CD14-positive monocyte (primary cell): ENCODE measurements at regions not wholly inside any gene's neighbourhood (a gene's known extent, or its start where the extent isn't known, plus 50 kb on each side); places are given as distances from the start of the nearest gene placed in this dataset.

Source experiments
- DNase-seq, 3 donors: peaks; one replicate each; pipeline ENCODE4 v3.0.0-alpha.2; 2011 to 2022
- H2AFZ ChIP-seq: 2 replicates; pipeline ENCODE4 v1.6.0; 2012; ENCODE audit warnings: mild to moderate bottlenecking, low read depth, low read length, inconsistent platforms; ENCODE audit not compliant: insufficient read depth, poor library complexity, severe bottlenecking
- H3K27ac ChIP-seq, 2 donors: 1 replicate in 1 of 2; 2 replicates in 1 of 2; pipeline ENCODE4 v1.5.1; 2012 to 2013; ENCODE audit warnings: low read length in 2 of 2, control low read depth in 1 of 2, inconsistent platforms in 1 of 2, low read depth in 1 of 2, mild to moderate bottlenecking in 1 of 2
- H3K27me3 ChIP-seq, 2 donors: one replicate each; pipeline versions ENCODE4 v1.6.0 to v1.6.1; 2011 to 2013; ENCODE audit warnings: low read length in 2 of 2; ENCODE audit not compliant: control insufficient read depth in 2 of 2, insufficient read depth in 2 of 2
- H3K36me3 ChIP-seq, 2 donors: replicated peaks in 1 of 2; 1 replicate in 1 of 2; 2 replicates in 1 of 2; pipeline versions ENCODE4 v1.5.1 to v1.6.1; 2012 to 2013; ENCODE audit warnings: low read length in 2 of 2, control low read depth in 1 of 2, inconsistent platforms in 1 of 2, mild to moderate bottlenecking in 1 of 2; ENCODE audit not compliant: insufficient read depth in 2 of 2, control insufficient read depth in 1 of 2
- H3K4me1 ChIP-seq, 2 donors: 1 replicate in 1 of 2; 2 replicates in 1 of 2; pipeline versions ENCODE4 v1.5.1 to v1.6.1; 2012 to 2013; ENCODE audit warnings: low read length in 2 of 2, control low read depth in 1 of 2, inconsistent platforms in 1 of 2, mild to moderate bottlenecking in 1 of 2, moderate library complexity in 1 of 2; ENCODE audit not compliant: insufficient read depth in 2 of 2, control insufficient read depth in 1 of 2
- H3K4me2 ChIP-seq: replicated peaks from 2 replicates; pipeline ENCODE3; 2012; ENCODE audit warnings: low read length, moderate library complexity, mild to moderate bottlenecking; ENCODE audit not compliant: poor library complexity, severe bottlenecking; ENCODE audit errors: extremely low read depth
- H3K4me3 ChIP-seq, 3 experiments: fragments of 200-600 bp in 1 of 3; sonication (generic) in 1 of 3; replicated peaks in 1 of 3; 1 replicate in 2 of 3; 2 replicates in 1 of 3; pipeline ENCODE4 v1.5.1; 2011 to 2013; ENCODE audit warnings: low read length in 3 of 3, mild to moderate bottlenecking in 3 of 3, control low read depth in 2 of 3, low read depth in 2 of 3, inconsistent platforms in 1 of 3, moderate library complexity in 1 of 3
- H3K79me2 ChIP-seq: 2 replicates; pipeline ENCODE4 v1.6.0; 2012; ENCODE audit warnings: mild to moderate bottlenecking, control low read depth, inconsistent platforms, low read length, moderate library complexity; ENCODE audit not compliant: insufficient read depth
- H3K9ac ChIP-seq: 2 replicates; pipeline ENCODE4 v1.6.0; 2017; ENCODE audit warnings: low read length, mild to moderate bottlenecking; ENCODE audit not compliant: insufficient read depth, poor library complexity, severe bottlenecking
- H3K9me3 ChIP-seq, 2 donors: replicated peaks in 1 of 2; 1 replicate in 1 of 2; 2 replicates in 1 of 2; pipeline versions ENCODE4 v1.5.1 to v1.6.1; 2012 to 2013; ENCODE audit warnings: low read length in 2 of 2, control low read depth in 1 of 2; ENCODE audit not compliant: control insufficient read depth in 1 of 2, insufficient read depth in 1 of 2
- H4K20me1 ChIP-seq: 2 replicates; pipeline ENCODE4 v1.6.0; 2012; ENCODE audit warnings: mild to moderate bottlenecking, low read length, control low read depth, moderate library complexity; ENCODE audit not compliant: insufficient read depth
- H3K27ac Mint-ChIP-seq, 7 donors: one replicate each; pipeline ENCODE4 v1.8.0; 2020; ENCODE audit warnings: mild to moderate bottlenecking in 7 of 7, mixed read lengths in 7 of 7, moderate library complexity in 6 of 7, inconsistent platforms in 2 of 7
- H3K27me3 Mint-ChIP-seq, 3 donors: one replicate each; pipeline ENCODE4 v1.8.0; 2021 to 2022; ENCODE audit warnings: low read depth in 3 of 3, mild to moderate bottlenecking in 3 of 3, mixed read lengths in 3 of 3, moderate library complexity in 3 of 3, inconsistent platforms in 1 of 3
- H3K36me3 Mint-ChIP-seq, 2 donors: one replicate each; pipeline ENCODE4 v1.8.0; 2020; ENCODE audit warnings: mixed read lengths in 2 of 2, inconsistent platforms in 1 of 2, mild to moderate bottlenecking in 1 of 2
- H3K4me1 Mint-ChIP-seq: one replicate; pipeline ENCODE4 v1.8.0; 2020; ENCODE audit warnings: mild to moderate bottlenecking, mixed read lengths
- H3K4me3 Mint-ChIP-seq, 2 donors: one replicate each; pipeline ENCODE4 v1.8.0; 2020; ENCODE audit warnings: mild to moderate bottlenecking in 2 of 2, mixed read lengths in 2 of 2, moderate library complexity in 1 of 2
- H3K9me3 Mint-ChIP-seq, 7 donors: one replicate each; pipeline ENCODE4 v1.8.0; 2020 to 2022; ENCODE audit warnings: mixed read lengths in 7 of 7, mild to moderate bottlenecking in 6 of 7, moderate library complexity in 6 of 7, inconsistent platforms in 2 of 7
- CTCF ChIP-seq: fragments of 200-600 bp; IDR thresholded peaks from one replicate; pipeline ENCODE4 v1.8.0; 2022; ENCODE audit warnings: antibody characterized with exemption, mild to moderate bottlenecking
- WGBS: methylation state at CpG from one replicate; pipeline ENCODE4 v1.1.5; 2013; ENCODE audit warnings: missing lambda C conversion rate; ENCODE audit not compliant: insufficient coverage; 5-methylcytosine and 5-hydroxymethylcytosine counted together
- intact Hi-C, 2 donors: fragments of 100-400 bp; cut with micrococcal nuclease; formaldehyde crosslinking; loops; one replicate each; pipeline versions ENCODE4 v1.15.0 to v1.15.1; 2023

- no peak for TF ChIP-seq CTCF
- H3K9ac ChIP-seq: no peak overlapping the region
- Mint-ChIP-seq H3K27ac (no peak overlapping the region), H3K4me3 (no peak overlapping the region), H3K4me1 (peaks cover 2% of the 10 kb centered on the region), H3K9me3 (peaks cover 0 to 5% (median 0%) of the 10 kb centered on the region in 7 donors), H3K36me3 (no peaks in the 10 kb centered on the region), H3K27me3 (peaks cover 0 to 2% (median 0%) of the 10 kb centered on the region in 3 donors)
- no peak overlapping the region for H3K27ac ChIP-seq
- H4K20me1 ChIP-seq: no peaks in the 10 kb centered on the region
- H3K9me3 ChIP-seq: no peaks in the 10 kb centered on the region
- no peaks in the 10 kb centered on the region for H3K36me3 ChIP-seq
- DNase-seq: no peak
- no peaks in the 10 kb centered on the region for H3K27me3 ChIP-seq
- H3K4me2 ChIP-seq: no peak overlapping the region
- no peak overlapping the region for H3K4me3 ChIP-seq
- intact Hi-C loops: no loop called here
- 50% methylated on average over 1 of the region's 1 CpG for WGBS
- H3K79me2 ChIP-seq: no peaks in the 10 kb centered on the region
- H2AFZ ChIP-seq: no peak overlapping the region
- H3K4me1 ChIP-seq: peaks cover 0 to 2% of the 10 kb centered on the region in 2 donors
These were observed 463.6 kb upstream of the MEF2C start for GRCh38 chr5:89346573-89346972.

GRCh38 chr5:89343666-89344065 lies 460.7 kb upstream of the MEF2C start:
- Histone ChIP-seq H3K79me2 (no peaks in the 10 kb centered on the region), H3K4me1 (peaks cover 0 to 2% of the 10 kb centered on the region in 2 donors), H4K20me1 (no peaks in the 10 kb centered on the region), H3K4me2 (no peak overlapping the region), H3K9ac (no peak overlapping the region), H3K27ac (no peak overlapping the region), H3K27me3 (no peaks in the 10 kb centered on the region), H2AFZ (no peak overlapping the region), H3K4me3 (no peak overlapping the region), H3K36me3 (no peaks in the 10 kb centered on the region), H3K9me3 (no peaks in the 10 kb centered on the region)
- Mint-ChIP-seq H3K4me3 (no peak overlapping the region), H3K36me3 (no peaks in the 10 kb centered on the region), H3K27ac (no peak overlapping the region), H3K4me1 (peaks cover 2% of the 10 kb centered on the region), H3K9me3 (peaks cover 0 to 5% (median 0%) of the 10 kb centered on the region in 7 donors), H3K27me3 (peaks cover 0 to 2% (median 0%) of the 10 kb centered on the region in 3 donors)
- no CpG with 5 or more reads among the region's 4 CpGs for WGBS
- intact Hi-C loops: no loop called here
- no peak for TF ChIP-seq CTCF
- DNase-seq: no peak
